ENCODE measurements at regions not wholly inside any gene's neighbourhood (a gene's known extent, or its start where the extent isn't known, plus 50 kb on each side); places are given as distances from the start of the nearest gene placed in this dataset.

GRCh38 chr7:54833001-54833467 is 74.0 kb upstream of the SEC61G start:
- RAD21 ChIA-PET (ENCODE audit: unreplicated experiment): no interaction called here
- Histone ChIP-seq H3K4me1 (ENCODE audit: control insufficient read depth, insufficient read depth, low read length) (no peaks in the 10 kb centered on the region), H3K9me3 (replicated peaks; ENCODE audit: control insufficient read depth, insufficient read depth, low read length) (no peaks in the 10 kb centered on the region), H3K27me3 (replicated peaks in 1 of 2; ENCODE audit: control insufficient read depth in 2 of 2, insufficient read depth in 2 of 2, low read length in 1 of 2) (no peaks in the 10 kb centered on the region), H3K27ac (ENCODE audit: control insufficient read depth, insufficient read depth) (no peak overlapping the region), H2AFZ (ENCODE audit: control insufficient read depth, low read depth, low read length) (no peak overlapping the region), H3K4me3 (no peak overlapping the region), H3K9ac (ENCODE audit: control insufficient read depth, insufficient read depth, low read length) (no peak overlapping the region), H3K4me2 (ENCODE audit: control insufficient read depth, insufficient read depth) (no peak overlapping the region), H3K79me2 (ENCODE audit: control insufficient read depth, insufficient read depth, low read length) (no peaks in the 10 kb centered on the region), H3K36me3 (ENCODE audit: control insufficient read depth in 2 of 2, insufficient read depth in 2 of 2, low read length in 1 of 2) (no peaks in the 10 kb centered on the region), H4K20me1 (ENCODE audit: control insufficient read depth, insufficient read depth) (no peaks in the 10 kb centered on the region)
- CTCF ChIA-PET: no interaction called here
- no peak for DNase-seq (ENCODE audit: low read depth, low spot score)
- ATAC-seq: no peak
- POLR2A ChIA-PET: no interaction called here
- no peak for FAIRE-seq
- SMC1A ChIA-PET (ENCODE audit: uncharacterized antibody, unreplicated experiment): no interaction called here
- in situ Hi-C loops (cut with MboI) (no loop called here), intact Hi-C loops (cut with micrococcal nuclease; ENCODE audit: unreplicated experiment) (no loop called here)
- 70% methylated on average over 35 of the region's 39 CpGs for WGBS (ENCODE audit: insufficient coverage, insufficient replicate concordance, low lambda C conversion rate, missing lambda C conversion rate)
- BruUV-seq (replicated peaks): no TSS peak
- no peak for TF ChIP-seq RCOR1 (conservative IDR thresholded peaks at IDR 0.05; ENCODE audit: low read depth, low read length)
- TF ChIP-seq MLLT1 (IDR thresholded peaks at IDR 0.05): no peak
- no peak for TF ChIP-seq MEF2A (IDR thresholded peaks at IDR 0.05; ENCODE audit: insufficient read depth, low read depth, low read length)
- no peak for TF ChIP-seq RBBP5 (conservative IDR thresholded peaks at IDR 0.05)
- no peak for TF ChIP-seq CHD1 (IDR thresholded peaks at IDR 0.05; ENCODE audit: low read depth, low read length)
- TF ChIP-seq ZZZ3 (IDR thresholded peaks at IDR 0.05; ENCODE audit: control insufficient read depth, insufficient read length, low read depth): no peak
- TF ChIP-seq USF1 (IDR thresholded peaks at IDR 0.05; ENCODE audit: borderline replicate concordance, extremely low read length, insufficient read depth, low read depth, low read length): no peak
- TF ChIP-seq RUNX3 (IDR thresholded peaks at IDR 0.05; ENCODE audit: low read length): no peak
